Immature natural killer cell (primary cell): ENCODE measurements at regions not wholly inside any gene's neighbourhood (a gene's known extent, or its start where the extent isn't known, plus 50 kb on each side); places are given as distances from the start of the nearest gene placed in this dataset.

Source experiments
- DNase-seq, 3 donors: peaks; one replicate each; pipeline ENCODE4 v3.0.0; 2022; ENCODE audit warnings: mixed read lengths in 1 of 3
- H3K27ac Mint-ChIP-seq, 6 donors: one replicate each; pipeline ENCODE4 v1.8.0; 2020; ENCODE audit warnings: mixed read lengths in 6 of 6, mild to moderate bottlenecking in 5 of 6, inconsistent platforms in 4 of 6, moderate library complexity in 3 of 6
- H3K27me3 Mint-ChIP-seq, 3 donors: one replicate each; pipeline ENCODE4 v1.8.0; 2020 to 2021; ENCODE audit warnings: low read depth in 3 of 3, mild to moderate bottlenecking in 3 of 3, mixed read lengths in 3 of 3, moderate library complexity in 3 of 3, inconsistent platforms in 1 of 3
- H3K36me3 Mint-ChIP-seq, 3 donors: one replicate each; pipeline ENCODE4 v1.8.0; 2020; ENCODE audit warnings: mixed read lengths in 3 of 3, inconsistent platforms in 2 of 3, mild to moderate bottlenecking in 2 of 3
- H3K4me1 Mint-ChIP-seq, 2 donors: one replicate each; pipeline ENCODE4 v1.8.0; 2020; ENCODE audit warnings: inconsistent platforms in 2 of 2, mild to moderate bottlenecking in 2 of 2, mixed read lengths in 2 of 2, moderate library complexity in 1 of 2
- H3K4me3 Mint-ChIP-seq, 5 donors: one replicate each; pipeline ENCODE4 v1.8.0; 2020; ENCODE audit warnings: mild to moderate bottlenecking in 5 of 5, mixed read lengths in 5 of 5, inconsistent platforms in 3 of 5, moderate library complexity in 3 of 5
- H3K9me3 Mint-ChIP-seq, 6 donors: one replicate each; pipeline ENCODE4 v1.8.0; 2020; ENCODE audit warnings: mild to moderate bottlenecking in 6 of 6, mixed read lengths in 6 of 6, inconsistent platforms in 4 of 6, moderate library complexity in 3 of 6

DNA sequence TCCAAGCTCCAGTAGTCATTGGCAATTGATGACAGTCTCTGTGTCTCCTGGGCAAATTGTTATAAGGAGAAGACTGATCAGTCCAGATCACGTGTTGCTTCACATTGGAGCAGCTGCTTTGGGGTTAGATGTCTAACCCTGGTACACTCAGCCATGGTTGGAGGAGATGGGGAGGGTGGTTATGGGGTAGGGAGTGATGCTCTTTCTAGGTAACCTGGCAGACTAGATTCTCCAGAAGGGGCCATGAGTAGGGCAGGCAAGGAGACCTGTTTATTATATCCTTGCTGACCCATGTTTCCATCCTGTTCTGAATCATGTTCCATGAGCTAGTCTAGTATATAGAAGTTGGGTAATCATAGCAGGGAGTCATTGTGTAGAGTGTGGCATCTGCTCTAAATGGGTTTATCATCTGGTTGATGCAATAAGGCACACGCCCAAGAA, 50.8 kb upstream of the BACH2 start:
- no peaks in the 10 kb centered on the region for H3K9me3 Mint-ChIP-seq

DNA sequence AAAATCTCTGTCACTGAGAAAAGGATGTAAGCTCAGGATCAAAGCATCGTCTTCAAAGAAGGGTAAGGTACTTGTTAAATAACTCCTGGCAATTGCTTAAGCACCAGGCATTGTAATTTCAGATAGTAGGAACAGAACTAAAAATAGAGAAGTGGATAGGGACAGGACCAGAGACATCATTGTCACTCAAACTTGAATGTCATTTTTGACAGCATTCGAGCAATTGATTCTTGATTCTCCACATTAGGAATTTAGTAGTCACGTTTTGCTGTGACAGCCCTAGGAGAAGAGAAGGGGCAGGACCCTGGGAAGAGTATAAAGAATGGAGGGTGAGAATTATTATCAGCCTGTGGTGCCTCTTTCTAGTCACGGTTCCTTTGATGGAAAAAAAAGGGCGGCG, 50.1 kb upstream of the BACH2 start:
- peaks cover 0 to 9% (median 5%) of the 10 kb centered on the region in 3 donors for H3K27me3 Mint-ChIP-seq
- no peaks in the 10 kb centered on the region for H3K36me3 Mint-ChIP-seq
- no peak for DNase-seq
- H3K27ac Mint-ChIP-seq = peak overlapping the region in 1 of 6 donors; percentile 37
- peaks cover 6 to 14% of the 10 kb centered on the region in 2 donors for H3K4me1 Mint-ChIP-seq
- no peaks in the 10 kb centered on the region for H3K9me3 Mint-ChIP-seq
- no peak overlapping the region for H3K4me3 Mint-ChIP-seq

More for the DNA sequence above, 50.8 kb upstream of the BACH2 start:
- Mint-ChIP-seq H3K4me3 (no peak overlapping the region), H3K27me3 (peaks cover 0 to 10% (median 5%) of the 10 kb centered on the region in 3 donors), H3K36me3 (no peaks in the 10 kb centered on the region), H3K4me1 (peaks cover 6 to 14% of the 10 kb centered on the region in 2 donors), H3K27ac (no peak overlapping the region)
- no peak for DNase-seq
